Neural cell (in vitro differentiated cells): ENCODE measurements at regions not wholly inside any gene's neighbourhood (a gene's known extent, or its start where the extent isn't known, plus 50 kb on each side); places are given as distances from the start of the nearest gene placed in this dataset.

ENCODE experiments used
- H2AFZ ChIP-seq: fragments of 200-600, 300-800 bp; sonication (generic), shearing (Covaris generic); 2 replicates; pipeline ENCODE4 v1.6.0; 2014; ENCODE audit warnings: low read depth, mild to moderate bottlenecking, antibody characterized with exemption, low read length, moderate library complexity
- H3F3A ChIP-seq: fragments of 200-600 bp; shearing (Covaris generic); 2 replicates; pipeline ENCODE4 v1.6.1; 2016; ENCODE audit warnings: mild to moderate bottlenecking, moderate library complexity, mixed read lengths, antibody characterized with exemption, low read length; ENCODE audit not compliant: insufficient read depth, poor library complexity, severe bottlenecking
- H3K27ac ChIP-seq: fragments of 200-600, 300-800 bp; sonication (generic), shearing (Covaris generic); 2 replicates; pipeline ENCODE4 v1.5.1; 2014; ENCODE audit warnings: mild to moderate bottlenecking, low read length, moderate library complexity
- H3K27me3 ChIP-seq: fragments of 300-800, 200-600 bp; sonication (generic), shearing (Covaris generic); 2 replicates; pipeline ENCODE4 v1.6.0; 2014; ENCODE audit warnings: mild to moderate bottlenecking, low read depth, low read length, moderate library complexity; ENCODE audit not compliant: insufficient read depth
- H3K36me3 ChIP-seq: fragments of 300-800, 200-600 bp; sonication (generic), shearing (Covaris generic); 2 replicates; pipeline ENCODE4 v1.5.1; 2014; ENCODE audit warnings: mild to moderate bottlenecking, antibody characterized with exemption, low read length, moderate library complexity; ENCODE audit not compliant: insufficient read depth
- H3K4me2 ChIP-seq: fragments of 300-800, 200-600 bp; sonication (generic), shearing (Covaris generic); 2 replicates; pipeline ENCODE4 v1.6.0; 2014; ENCODE audit warnings: mild to moderate bottlenecking, low read length
- H3K4me3 ChIP-seq: fragments of 300-800, 200-600 bp; sonication (generic), shearing (Covaris generic); 2 replicates; pipeline ENCODE4 v1.5.1; 2014; ENCODE audit warnings: mild to moderate bottlenecking, low read length, moderate library complexity
- H3K79me2 ChIP-seq: fragments of 200-600 bp; shearing (Covaris generic); replicated peaks from 2 replicates; pipeline ENCODE4 v1.6.0; 2014; ENCODE audit warnings: mild to moderate bottlenecking, low read length, moderate library complexity; ENCODE audit not compliant: insufficient read depth
- H3K9ac ChIP-seq: fragments of 300-800, 200-600 bp; sonication (generic), shearing (Covaris generic); 2 replicates; pipeline ENCODE4 v1.6.1; 2016; ENCODE audit warnings: mild to moderate bottlenecking, low read length, mixed read lengths
- H3K9me2 ChIP-seq: fragments of 200-600 bp; shearing (Covaris generic); 2 replicates; pipeline ENCODE4 v1.6.1; 2016; ENCODE audit warnings: mild to moderate bottlenecking, low read length, mixed read lengths; ENCODE audit not compliant: insufficient read depth
- H3K9me3 ChIP-seq: fragments of 200-600, 300-800 bp; sonication (generic), shearing (Covaris generic); 2 replicates; pipeline ENCODE4 v1.6.1; 2016; ENCODE audit warnings: mild to moderate bottlenecking, mixed run types, low read length, moderate library complexity, mixed read lengths
- H4K20me1 ChIP-seq: fragments of 200-600 bp; shearing (Covaris generic); 2 replicates; pipeline ENCODE4 v1.6.1; 2016; ENCODE audit warnings: mild to moderate bottlenecking, mixed run types; ENCODE audit not compliant: insufficient read depth
- EP300 ChIP-seq: fragments of 450-650 bp; conservative IDR thresholded peaks from 2 replicates; pipeline ENCODE4 v1.6.1; 2014; ENCODE audit warnings: antibody characterized with exemption, mild to moderate bottlenecking, moderate library complexity; ENCODE audit not compliant: poor library complexity, severe bottlenecking
- EZH2 ChIP-seq: fragments of 200-600, 300-800 bp; shearing (Covaris generic), sonication (generic); IDR thresholded peaks from 2 replicates; pipeline ENCODE4 v1.6.1; 2014; ENCODE audit warnings: antibody characterized with exemption, low read length, borderline replicate concordance, mild to moderate bottlenecking; ENCODE audit not compliant: insufficient read depth, poor library complexity, severe bottlenecking
- MXI1 ChIP-seq: fragments of 450-650 bp; conservative IDR thresholded peaks from 2 replicates; pipeline ENCODE4 v1.6.1; 2014; ENCODE audit warnings: antibody characterized with exemption, mild to moderate bottlenecking; ENCODE audit not compliant: poor library complexity, severe bottlenecking
- POLR2AphosphoS5 ChIP-seq: IDR thresholded peaks from 2 replicates; pipeline ENCODE4 v1.6.1; 2012
- RAD21 ChIP-seq: fragments of 450-650 bp; conservative IDR thresholded peaks from 2 replicates; pipeline ENCODE4 v1.6.1; 2014; ENCODE audit warnings: antibody characterized with exemption, mild to moderate bottlenecking, moderate library complexity
- SMC3 ChIP-seq: fragments of 450-650 bp; conservative IDR thresholded peaks from 2 replicates; pipeline ENCODE4 v1.6.1; 2014; ENCODE audit warnings: antibody characterized with exemption, mild to moderate bottlenecking, moderate library complexity; ENCODE audit not compliant: poor library complexity
- TAF1 ChIP-seq: IDR thresholded peaks from 2 replicates; pipeline ENCODE4 v1.6.1; 2012; ENCODE audit warnings: low read depth
- TF ChIP-seq, protein P1 (sequence below): fragments of 450-650 bp; IDR thresholded peaks from 2 replicates; pipeline ENCODE4 v1.5.1; 2014; ENCODE audit warnings: antibody characterized with exemption, mild to moderate bottlenecking, moderate library complexity; ENCODE audit not compliant: poor library complexity, severe bottlenecking
- TF ChIP-seq, protein P2 (sequence below): IDR thresholded peaks from 2 replicates; pipeline ENCODE4 v1.6.1; 2012; ENCODE audit warnings: borderline replicate concordance

DNA sequence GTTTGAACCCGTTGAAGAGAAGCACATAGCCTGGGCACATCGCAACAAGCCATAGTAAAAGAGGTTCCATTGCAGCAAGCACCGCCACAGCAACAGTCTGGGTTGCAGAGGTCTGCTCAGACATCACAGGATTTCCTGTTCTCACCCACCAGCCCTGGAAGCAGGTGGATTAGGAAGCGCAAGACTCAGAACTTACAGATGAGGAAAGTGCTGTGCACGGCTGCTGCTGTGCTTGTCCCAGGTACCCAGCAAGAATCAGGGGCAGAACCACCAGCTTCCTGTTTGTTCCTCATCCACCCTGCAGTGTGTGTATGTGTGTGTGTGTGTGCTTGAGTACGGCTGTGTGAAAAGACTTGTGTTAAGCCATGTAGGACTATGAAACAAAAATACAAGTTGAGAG, 124.7 kb upstream of the IRX2 start:
- Histone ChIP-seq H3K4me2 (no peak overlapping the region), H3K4me3 (no peak overlapping the region), H4K20me1 (no peaks in the 10 kb centered on the region), H3K9ac (no peak overlapping the region), H3F3A (no peaks in the 10 kb centered on the region), H3K27me3 (no peaks in the 10 kb centered on the region), H3K36me3 (no peaks in the 10 kb centered on the region), H3K9me2 (no peaks in the 10 kb centered on the region), H3K27ac (no peak overlapping the region), H2AFZ (no peak overlapping the region), H3K79me2 (no peaks in the 10 kb centered on the region), H3K9me3 (no peaks in the 10 kb centered on the region)
- no peak for TF ChIP-seq EZH2
- no peak for TF ChIP-seq TAF1
- no peak for TF ChIP-seq SMC3
- no peak for TF ChIP-seq POLR2AphosphoS5
- TF ChIP-seq, protein P1, sequence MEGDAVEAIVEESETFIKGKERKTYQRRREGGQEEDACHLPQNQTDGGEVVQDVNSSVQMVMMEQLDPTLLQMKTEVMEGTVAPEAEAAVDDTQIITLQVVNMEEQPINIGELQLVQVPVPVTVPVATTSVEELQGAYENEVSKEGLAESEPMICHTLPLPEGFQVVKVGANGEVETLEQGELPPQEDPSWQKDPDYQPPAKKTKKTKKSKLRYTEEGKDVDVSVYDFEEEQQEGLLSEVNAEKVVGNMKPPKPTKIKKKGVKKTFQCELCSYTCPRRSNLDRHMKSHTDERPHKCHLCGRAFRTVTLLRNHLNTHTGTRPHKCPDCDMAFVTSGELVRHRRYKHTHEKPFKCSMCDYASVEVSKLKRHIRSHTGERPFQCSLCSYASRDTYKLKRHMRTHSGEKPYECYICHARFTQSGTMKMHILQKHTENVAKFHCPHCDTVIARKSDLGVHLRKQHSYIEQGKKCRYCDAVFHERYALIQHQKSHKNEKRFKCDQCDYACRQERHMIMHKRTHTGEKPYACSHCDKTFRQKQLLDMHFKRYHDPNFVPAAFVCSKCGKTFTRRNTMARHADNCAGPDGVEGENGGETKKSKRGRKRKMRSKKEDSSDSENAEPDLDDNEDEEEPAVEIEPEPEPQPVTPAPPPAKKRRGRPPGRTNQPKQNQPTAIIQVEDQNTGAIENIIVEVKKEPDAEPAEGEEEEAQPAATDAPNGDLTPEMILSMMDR = no peak
- TF ChIP-seq, protein P2, sequence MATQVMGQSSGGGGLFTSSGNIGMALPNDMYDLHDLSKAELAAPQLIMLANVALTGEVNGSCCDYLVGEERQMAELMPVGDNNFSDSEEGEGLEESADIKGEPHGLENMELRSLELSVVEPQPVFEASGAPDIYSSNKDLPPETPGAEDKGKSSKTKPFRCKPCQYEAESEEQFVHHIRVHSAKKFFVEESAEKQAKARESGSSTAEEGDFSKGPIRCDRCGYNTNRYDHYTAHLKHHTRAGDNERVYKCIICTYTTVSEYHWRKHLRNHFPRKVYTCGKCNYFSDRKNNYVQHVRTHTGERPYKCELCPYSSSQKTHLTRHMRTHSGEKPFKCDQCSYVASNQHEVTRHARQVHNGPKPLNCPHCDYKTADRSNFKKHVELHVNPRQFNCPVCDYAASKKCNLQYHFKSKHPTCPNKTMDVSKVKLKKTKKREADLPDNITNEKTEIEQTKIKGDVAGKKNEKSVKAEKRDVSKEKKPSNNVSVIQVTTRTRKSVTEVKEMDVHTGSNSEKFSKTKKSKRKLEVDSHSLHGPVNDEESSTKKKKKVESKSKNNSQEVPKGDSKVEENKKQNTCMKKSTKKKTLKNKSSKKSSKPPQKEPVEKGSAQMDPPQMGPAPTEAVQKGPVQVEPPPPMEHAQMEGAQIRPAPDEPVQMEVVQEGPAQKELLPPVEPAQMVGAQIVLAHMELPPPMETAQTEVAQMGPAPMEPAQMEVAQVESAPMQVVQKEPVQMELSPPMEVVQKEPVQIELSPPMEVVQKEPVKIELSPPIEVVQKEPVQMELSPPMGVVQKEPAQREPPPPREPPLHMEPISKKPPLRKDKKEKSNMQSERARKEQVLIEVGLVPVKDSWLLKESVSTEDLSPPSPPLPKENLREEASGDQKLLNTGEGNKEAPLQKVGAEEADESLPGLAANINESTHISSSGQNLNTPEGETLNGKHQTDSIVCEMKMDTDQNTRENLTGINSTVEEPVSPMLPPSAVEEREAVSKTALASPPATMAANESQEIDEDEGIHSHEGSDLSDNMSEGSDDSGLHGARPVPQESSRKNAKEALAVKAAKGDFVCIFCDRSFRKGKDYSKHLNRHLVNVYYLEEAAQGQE = no peak
- TF ChIP-seq EP300 = no peak
- TF ChIP-seq MXI1 = no peak
- TF ChIP-seq RAD21 = no peak

DNA sequence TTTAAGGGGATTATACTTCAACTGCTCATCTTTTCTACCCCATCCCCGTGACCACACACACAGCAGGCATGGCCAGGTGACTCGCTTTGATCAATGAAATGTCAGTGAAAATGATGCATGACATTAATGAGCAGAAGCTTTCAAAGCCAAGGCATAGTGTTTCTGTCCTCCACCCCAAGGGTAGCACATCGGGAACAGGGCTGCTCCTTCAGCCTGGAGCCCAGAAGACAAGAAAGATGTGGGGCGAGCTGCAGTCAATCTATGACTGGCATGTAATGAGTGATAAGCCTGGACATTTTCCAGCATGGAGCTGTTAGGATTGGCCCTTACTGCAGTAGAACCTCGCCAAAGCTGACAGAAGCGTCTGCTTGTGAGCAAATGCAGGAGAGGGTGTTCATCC, 122.6 kb upstream of the IRX2 start:
- H3F3A ChIP-seq = no peaks in the 10 kb centered on the region
- no peak overlapping the region for H3K9ac ChIP-seq
- H3K27me3 ChIP-seq = no peaks in the 10 kb centered on the region
- H3K9me2 ChIP-seq = no peaks in the 10 kb centered on the region
- H3K79me2 ChIP-seq = no peaks in the 10 kb centered on the region
- TF ChIP-seq EP300 = no peak
- TF ChIP-seq SMC3 = no peak
- TF ChIP-seq, protein P2 = no peak
- TF ChIP-seq, protein P1 = no peak
- TF ChIP-seq EZH2 = no peak
- no peak for TF ChIP-seq POLR2AphosphoS5
- no peak for TF ChIP-seq MXI1
- no peak for TF ChIP-seq TAF1
- TF ChIP-seq RAD21 = no peak
- no peak overlapping the region for H3K4me3 ChIP-seq
- no peaks in the 10 kb centered on the region for H3K9me3 ChIP-seq
- H2AFZ ChIP-seq = no peak overlapping the region
- H3K27ac ChIP-seq = no peak overlapping the region
- no peak overlapping the region for H3K4me2 ChIP-seq
- H3K36me3 ChIP-seq = no peaks in the 10 kb centered on the region
- H4K20me1 ChIP-seq = no peaks in the 10 kb centered on the region
